GM21390 (cell line): ENCODE measurements at regions not wholly inside any gene's neighbourhood (a gene's known extent, or its start where the extent isn't known, plus 50 kb on each side); places are given as distances from the start of the nearest gene placed in this dataset.
"Not testable (repeated sequence)": the region's sequence is repeated elsewhere in the genome, so short reads cannot be mapped to it uniquely, and the experiment has no call there.

ENCODE experiments used
- ATAC-seq: cut with Tn5 transposase; IDR thresholded peaks from one replicate; pipeline ENCODE4 v1.9.1; 2021; ENCODE audit not compliant: unreplicated experiment

- ATAC-seq: no peak
Measured at GRCh38 chr3:78077178-78077577, 1037.3 kb downstream of the ROBO2 start.

- no peak for ATAC-seq
Measured at GRCh38 chr3:78077842-78078241, 1037.9 kb downstream of the ROBO2 start.

GRCh38 chr3:78079514-78079913, 1039.6 kb downstream of the ROBO2 start:
- no peak for ATAC-seq

- no peak for ATAC-seq
Measured at GRCh38 chr3:78086150-78086549, 1046.3 kb downstream of the ROBO2 start.

GRCh38 chr3:78087134-78087533, 1047.2 kb downstream of the ROBO2 start:
- ATAC-seq: no peak

GRCh38 chr3:78088006-78088405, 1048.1 kb downstream of the ROBO2 start:
- ATAC-seq: no peak

GRCh38 chr3:78090382-78090781, 1050.5 kb downstream of the ROBO2 start:
- ATAC-seq: no peak

- ATAC-seq: no peak
Measured at GRCh38 chr3:78091478-78092119, 1051.7 kb downstream of the ROBO2 start.

GRCh38 chr3:78092574-78092973, 1052.7 kb downstream of the ROBO2 start:
- not testable (repeated sequence) for ATAC-seq

- ATAC-seq: no peak
Measured at GRCh38 chr3:78096488-78097255, 1056.8 kb downstream of the ROBO2 start.

GRCh38 chr3:78098367-78098766, 1058.5 kb downstream of the ROBO2 start:
- no peak for ATAC-seq

GRCh38 chr3:78101384-78101783, 1061.5 kb downstream of the ROBO2 start:
- no peak for ATAC-seq

GRCh38 chr3:78108269-78108961, 1068.5 kb downstream of the ROBO2 start:
- not testable (repeated sequence) for ATAC-seq

GRCh38 chr3:78112291-78113010, 1072.6 kb downstream of the ROBO2 start:
- no peak for ATAC-seq

- no peak for ATAC-seq
Measured at GRCh38 chr3:78115983-78116382, 1076.1 kb downstream of the ROBO2 start.

GRCh38 chr3:78116874-78117273, 1077.0 kb downstream of the ROBO2 start:
- no peak for ATAC-seq

GRCh38 chr3:78123058-78123457, 1083.2 kb downstream of the ROBO2 start:
- no peak for ATAC-seq

- no peak for ATAC-seq
Measured at GRCh38 chr3:78129707-78130106, 1089.8 kb downstream of the ROBO2 start.

- no peak for ATAC-seq
Measured at GRCh38 chr3:78130741-78131290, 1090.9 kb downstream of the ROBO2 start.

- no peak for ATAC-seq
Measured at GRCh38 chr3:78134496-78134895, 1094.6 kb downstream of the ROBO2 start.

GRCh38 chr3:78139166-78139565, 1099.3 kb downstream of the ROBO2 start:
- ATAC-seq: no peak
